ENCODE measurements at regions not wholly inside any gene's neighbourhood (a gene's known extent, or its start where the extent isn't known, plus 50 kb on each side); places are given as distances from the start of the nearest gene placed in this dataset.

GRCh38 chr5:133744051-133744959 is 132.0 kb upstream of the FSTL4 start:
- Histone ChIP-seq H3K4me3 (ENCODE audit: low read depth in 1 of 2, low read length in 2 of 2) (no peak overlapping the region), H3K27me3 (ENCODE audit: control insufficient read depth in 1 of 2, insufficient read depth in 2 of 2, low read length in 2 of 2) (peaks cover 0 to 5% of the 10 kb centered on the region in 2 donors), H3K9me3 (ENCODE audit: low read length) (no peaks in the 10 kb centered on the region), H3K9ac (ENCODE audit: low read length) (no peak overlapping the region), H3K27ac (ENCODE audit: low read depth, low read length) (no peak overlapping the region), H3K4me1 (ENCODE audit: insufficient read depth, low read length) (no peaks in the 10 kb centered on the region), H3K36me3 (ENCODE audit: insufficient read depth, low read length) (no peaks in the 10 kb centered on the region)

DNA sequence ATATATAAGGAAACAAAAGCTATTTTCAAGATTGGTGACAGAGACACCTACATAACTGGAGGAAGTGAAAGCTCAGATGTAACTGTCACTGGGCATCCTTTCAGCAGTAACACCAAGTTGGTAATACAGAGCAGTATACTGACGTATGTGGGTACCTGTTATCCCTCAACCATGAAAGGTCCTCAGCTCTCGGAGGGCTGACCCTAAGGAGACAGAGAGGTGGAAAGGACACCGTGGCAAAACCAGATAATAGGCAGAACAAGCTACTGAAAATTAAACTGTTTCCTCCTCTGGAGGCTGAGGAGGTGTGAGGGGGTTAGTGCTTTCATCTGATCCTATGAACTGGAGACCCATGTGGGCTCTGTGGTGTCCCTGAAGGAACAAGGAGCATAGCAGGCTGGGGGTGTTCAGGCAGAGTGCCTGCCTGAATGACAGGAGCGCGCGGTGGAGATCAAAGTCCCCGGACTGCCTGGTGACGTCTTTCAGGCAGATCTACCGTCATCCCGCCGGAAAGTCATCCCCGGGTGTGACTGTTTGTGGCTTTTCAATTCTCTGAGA is 130.2 kb upstream of the FSTL4 start:
- H3K9me3 ChIP-seq (ENCODE audit: low read length), result no peaks in the 10 kb centered on the region
- H3K27ac ChIP-seq (ENCODE audit: low read depth, low read length), result no peak overlapping the region
- H3K4me1 ChIP-seq (ENCODE audit: insufficient read depth, low read length), result no peaks in the 10 kb centered on the region
- H3K9ac ChIP-seq (ENCODE audit: low read length), result no peak overlapping the region
- H3K36me3 ChIP-seq (ENCODE audit: insufficient read depth, low read length), result no peaks in the 10 kb centered on the region
- H3K27me3 ChIP-seq (ENCODE audit: control insufficient read depth in 1 of 2, insufficient read depth in 2 of 2, low read length in 2 of 2), result peaks cover 0 to 5% of the 10 kb centered on the region in 2 donors
- no peak overlapping the region for H3K4me3 ChIP-seq (ENCODE audit: low read depth in 1 of 2, low read length in 2 of 2)

- no peak overlapping the region for H3K27ac ChIP-seq (ENCODE audit: low read depth, low read length)
- no peaks in the 10 kb centered on the region for H3K36me3 ChIP-seq (ENCODE audit: insufficient read depth, low read length)
- no peaks in the 10 kb centered on the region for H3K4me1 ChIP-seq (ENCODE audit: insufficient read depth, low read length)
Measured at GRCh38 chr5:133741818-133742355, 129.5 kb upstream of the FSTL4 start.

GRCh38 chr5:133741396-133741795 is 129.1 kb upstream of the FSTL4 start:
- no peaks in the 10 kb centered on the region for H3K9me3 ChIP-seq (ENCODE audit: low read length)
- H3K36me3 ChIP-seq (ENCODE audit: insufficient read depth, low read length), result no peaks in the 10 kb centered on the region

More at GRCh38 chr5:133741818-133742355, 129.5 kb upstream of the FSTL4 start:
- H3K4me3 ChIP-seq (ENCODE audit: low read depth in 1 of 2, low read length in 2 of 2), result no peak overlapping the region
- H3K9me3 ChIP-seq (ENCODE audit: low read length), result no peaks in the 10 kb centered on the region
- peaks cover 0 to 5% of the 10 kb centered on the region in 2 donors for H3K27me3 ChIP-seq (ENCODE audit: control insufficient read depth in 1 of 2, insufficient read depth in 2 of 2, low read length in 2 of 2)
- H3K9ac ChIP-seq (ENCODE audit: low read length), result no peak overlapping the region

DNA sequence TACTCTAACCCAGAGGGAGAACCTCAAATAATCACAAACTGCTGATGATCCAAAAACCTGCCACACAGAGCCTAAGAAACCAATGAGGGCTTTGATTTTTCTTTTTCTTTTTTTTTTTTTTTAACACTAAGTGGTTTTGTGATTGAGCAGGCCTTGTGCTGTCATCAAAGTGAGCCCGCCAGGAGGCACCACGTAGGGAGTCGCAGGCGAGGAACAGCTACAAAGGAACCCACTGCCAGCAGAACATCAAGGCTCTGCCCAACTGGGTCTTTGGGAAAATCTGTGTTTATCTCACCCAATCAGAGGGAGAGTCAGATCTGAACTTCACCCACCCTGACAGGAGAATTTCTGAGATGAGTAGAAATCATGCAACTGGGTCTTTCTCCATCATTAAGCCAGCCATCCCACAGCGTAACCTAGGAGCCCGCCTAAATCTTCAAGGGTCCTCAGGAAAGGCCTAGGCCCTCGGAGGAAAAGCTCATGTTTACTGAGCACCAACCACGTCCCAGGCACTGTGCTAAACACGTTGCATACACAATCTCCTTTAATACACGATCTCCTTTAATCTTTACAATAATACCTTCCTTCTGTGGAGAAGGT is 126.9 kb upstream of the FSTL4 start:
- Histone ChIP-seq H3K27ac (ENCODE audit: low read depth, low read length) (no peak overlapping the region), H3K9me3 (ENCODE audit: low read length) (no peaks in the 10 kb centered on the region), H3K4me3 (ENCODE audit: low read depth in 1 of 2, low read length in 2 of 2) (no peak overlapping the region), H3K36me3 (ENCODE audit: insufficient read depth, low read length) (no peaks in the 10 kb centered on the region), H3K27me3 (ENCODE audit: control insufficient read depth in 1 of 2, insufficient read depth in 2 of 2, low read length in 2 of 2) (peaks cover 0 to 5% of the 10 kb centered on the region in 2 donors), H3K4me1 (ENCODE audit: insufficient read depth, low read length) (no peaks in the 10 kb centered on the region), H3K9ac (ENCODE audit: low read length) (no peak overlapping the region)

More at GRCh38 chr5:133741396-133741795, 129.1 kb upstream of the FSTL4 start:
- Histone ChIP-seq H3K27ac (ENCODE audit: low read depth, low read length) (no peak overlapping the region), H3K27me3 (ENCODE audit: control insufficient read depth in 1 of 2, insufficient read depth in 2 of 2, low read length in 2 of 2) (peaks cover 0 to 5% of the 10 kb centered on the region in 2 donors), H3K9ac (ENCODE audit: low read length) (no peak overlapping the region), H3K4me1 (ENCODE audit: insufficient read depth, low read length) (no peaks in the 10 kb centered on the region), H3K4me3 (ENCODE audit: low read depth in 1 of 2, low read length in 2 of 2) (no peak overlapping the region)

GRCh38 chr5:133738271-133738670 is 125.9 kb upstream of the FSTL4 start:
- Histone ChIP-seq H3K9me3 (ENCODE audit: low read length) (no peaks in the 10 kb centered on the region), H3K36me3 (ENCODE audit: insufficient read depth, low read length) (no peaks in the 10 kb centered on the region), H3K4me1 (ENCODE audit: insufficient read depth, low read length) (no peaks in the 10 kb centered on the region), H3K9ac (ENCODE audit: low read length) (no peak overlapping the region), H3K27me3 (ENCODE audit: control insufficient read depth in 1 of 2, insufficient read depth in 2 of 2, low read length in 2 of 2) (peaks cover 0 to 5% of the 10 kb centered on the region in 2 donors), H3K4me3 (ENCODE audit: low read depth in 1 of 2, low read length in 2 of 2) (no peak overlapping the region), H3K27ac (ENCODE audit: low read depth, low read length) (no peak overlapping the region)

DNA sequence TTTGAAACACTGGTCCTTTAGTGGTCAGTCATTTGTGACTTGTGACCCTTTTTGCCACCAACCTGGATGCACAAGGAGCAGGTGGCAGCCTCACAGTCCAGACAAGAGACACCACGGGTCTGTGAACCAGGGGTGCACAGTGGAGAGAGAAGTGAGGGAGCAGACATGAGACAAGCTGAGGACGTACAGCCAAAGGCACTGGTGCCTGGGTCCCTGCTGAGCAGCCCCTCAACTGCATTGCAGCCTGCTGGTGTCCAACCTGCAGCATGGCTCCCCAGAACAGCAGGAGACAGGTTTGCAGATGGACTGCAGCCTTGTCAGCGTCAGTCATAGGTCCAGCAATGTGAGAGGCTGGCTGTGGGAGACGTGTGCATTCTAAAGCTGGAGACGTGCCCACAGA is 124.2 kb upstream of the FSTL4 start:
- Histone ChIP-seq H3K4me3 (ENCODE audit: low read depth in 1 of 2, low read length in 2 of 2) (no peak overlapping the region), H3K4me1 (ENCODE audit: insufficient read depth, low read length) (no peaks in the 10 kb centered on the region), H3K9ac (ENCODE audit: low read length) (no peak overlapping the region), H3K27ac (ENCODE audit: low read depth, low read length) (no peak overlapping the region), H3K27me3 (ENCODE audit: control insufficient read depth in 1 of 2, insufficient read depth in 2 of 2, low read length in 2 of 2) (peaks cover 0 to 4% of the 10 kb centered on the region in 2 donors), H3K36me3 (ENCODE audit: insufficient read depth, low read length) (no peaks in the 10 kb centered on the region), H3K9me3 (ENCODE audit: low read length) (no peaks in the 10 kb centered on the region)

GRCh38 chr5:133735346-133735745 is 123.0 kb upstream of the FSTL4 start:
- Histone ChIP-seq H3K36me3 (ENCODE audit: insufficient read depth, low read length) (no peaks in the 10 kb centered on the region), H3K27me3 (ENCODE audit: control insufficient read depth in 1 of 2, insufficient read depth in 2 of 2, low read length in 2 of 2) (no peaks in the 10 kb centered on the region), H3K9ac (ENCODE audit: low read length) (no peak overlapping the region), H3K4me3 (ENCODE audit: low read depth in 1 of 2, low read length in 2 of 2) (no peak overlapping the region), H3K9me3 (ENCODE audit: low read length) (no peaks in the 10 kb centered on the region), H3K4me1 (ENCODE audit: insufficient read depth, low read length) (no peaks in the 10 kb centered on the region), H3K27ac (ENCODE audit: low read depth, low read length) (no peak overlapping the region)

- no peaks in the 10 kb centered on the region for H3K27me3 ChIP-seq (ENCODE audit: control insufficient read depth in 1 of 2, insufficient read depth in 2 of 2, low read length in 2 of 2)
- H3K27ac ChIP-seq (ENCODE audit: low read depth, low read length), result no peak overlapping the region
- no peak overlapping the region for H3K9ac ChIP-seq (ENCODE audit: low read length)
- no peaks in the 10 kb centered on the region for H3K9me3 ChIP-seq (ENCODE audit: low read length)
- H3K4me3 ChIP-seq (ENCODE audit: low read depth in 1 of 2, low read length in 2 of 2), result no peak overlapping the region
- no peaks in the 10 kb centered on the region for H3K36me3 ChIP-seq (ENCODE audit: insufficient read depth, low read length)
- H3K4me1 ChIP-seq (ENCODE audit: insufficient read depth, low read length), result no peaks in the 10 kb centered on the region
Measured at GRCh38 chr5:133734916-133735315, 122.6 kb upstream of the FSTL4 start.

- no peak overlapping the region for H3K9ac ChIP-seq (ENCODE audit: low read length)
- no peaks in the 10 kb centered on the region for H3K27me3 ChIP-seq (ENCODE audit: control insufficient read depth in 1 of 2, insufficient read depth in 2 of 2, low read length in 2 of 2)
- no peaks in the 10 kb centered on the region for H3K4me1 ChIP-seq (ENCODE audit: insufficient read depth, low read length)
- no peak overlapping the region for H3K27ac ChIP-seq (ENCODE audit: low read depth, low read length)
- no peaks in the 10 kb centered on the region for H3K9me3 ChIP-seq (ENCODE audit: low read length)
- H3K36me3 ChIP-seq (ENCODE audit: insufficient read depth, low read length), result no peaks in the 10 kb centered on the region
- no peak overlapping the region for H3K4me3 ChIP-seq (ENCODE audit: low read depth in 1 of 2, low read length in 2 of 2)
Measured at GRCh38 chr5:133732536-133732935, 120.2 kb upstream of the FSTL4 start.

GRCh38 chr5:133731951-133732350 is 119.6 kb upstream of the FSTL4 start:
- no peaks in the 10 kb centered on the region for H3K9me3 ChIP-seq (ENCODE audit: low read length)
- H3K9ac ChIP-seq (ENCODE audit: low read length), result no peak overlapping the region
- no peak overlapping the region for H3K27ac ChIP-seq (ENCODE audit: low read depth, low read length)
- H3K4me3 ChIP-seq (ENCODE audit: low read depth in 1 of 2, low read length in 2 of 2), result no peak overlapping the region
- H3K4me1 ChIP-seq (ENCODE audit: insufficient read depth, low read length), result no peaks in the 10 kb centered on the region
- H3K36me3 ChIP-seq (ENCODE audit: insufficient read depth, low read length), result no peaks in the 10 kb centered on the region
- H3K27me3 ChIP-seq (ENCODE audit: control insufficient read depth in 1 of 2, insufficient read depth in 2 of 2, low read length in 2 of 2), result no peaks in the 10 kb centered on the region
